GM13977 (cell line): ENCODE measurements at regions not wholly inside any gene's neighbourhood (a gene's known extent, or its start where the extent isn't known, plus 50 kb on each side); places are given as distances from the start of the nearest gene placed in this dataset.

Experiments
- DNase-seq: peaks from one replicate; pipeline ENCODE4 v3.0.0; 2012; ENCODE audit warnings: low spot score
- CTCF ChIP-seq: IDR thresholded peaks from 2 replicates; pipeline ENCODE4 v1.5.1; 2012; ENCODE audit warnings: mild to moderate bottlenecking, control low read depth; ENCODE audit not compliant: insufficient read depth; ENCODE audit errors: extremely low read depth, missing control alignments
- in situ Hi-C: fragments of 300-500 bp; cut with MboI; formaldehyde crosslinking; loops from one replicate; pipeline ENCODE4 v1.12.0; 2022; ENCODE audit warnings: low sequenced_read_pairs, low pct_unique_long_range_greater_than_20kb, mixed read lengths, inconsistent platforms; ENCODE audit not compliant: unreplicated experiment

- DNase-seq, result no peak
- in situ Hi-C loops, result no loop called here
- no peak for TF ChIP-seq CTCF
These were observed 948.7 kb upstream of the GHITM start for GRCh38 chr10:83190614-83191013.

GRCh38 chr10:83193026-83193425 lies 946.3 kb upstream of the GHITM start:
- no peak for DNase-seq
- no peak for TF ChIP-seq CTCF
- in situ Hi-C loops, result no loop called here

GRCh38 chr10:83195021-83195420 lies 944.3 kb upstream of the GHITM start:
- no peak for TF ChIP-seq CTCF
- DNase-seq, result no peak
- in situ Hi-C loops, result no loop called here

GRCh38 chr10:83199374-83199773 lies 939.9 kb upstream of the GHITM start:
- in situ Hi-C loops, result no loop called here
- no peak for DNase-seq
- no peak for TF ChIP-seq CTCF

GRCh38 chr10:83205861-83206260 lies 933.4 kb upstream of the GHITM start:
- TF ChIP-seq CTCF, result no peak

GRCh38 chr10:83212632-83213334 lies 926.5 kb upstream of the GHITM start:
- in situ Hi-C loops, result no loop called here
- no peak for DNase-seq
- no peak for TF ChIP-seq CTCF

More at GRCh38 chr10:83205861-83206260, 933.4 kb upstream of the GHITM start:
- DNase-seq, result no peak
- in situ Hi-C loops, result no loop called here

GRCh38 chr10:83214136-83214535 lies 925.2 kb upstream of the GHITM start:
- no peak for TF ChIP-seq CTCF
- in situ Hi-C loops, result no loop called here
- DNase-seq, result no peak
